ENCODE measurements at regions not wholly inside any gene's neighbourhood (a gene's known extent, or its start where the extent isn't known, plus 50 kb on each side); places are given as distances from the start of the nearest gene placed in this dataset.

GRCh38 chr12:63047146-63047545 is 103.9 kb downstream of the AVPR1A start:
- H3K4me1 ChIP-seq: no peaks in the 10 kb centered on the region
- no peak for DNase-seq
- no peaks in the 10 kb centered on the region for H3K27me3 ChIP-seq (replicated peaks in 1 of 7)
- H3K4me3 ChIP-seq: no peak overlapping the region
- H3K36me3 ChIP-seq: no peaks in the 10 kb centered on the region
- TF ChIP-seq CTCF (IDR thresholded peaks at IDR 0.05 in 8 of 11, conservative IDR thresholded peaks at IDR 0.05 in 3 of 11) (no peak), POLR2AphosphoS5 (IDR thresholded peaks at IDR 0.05) (no peak), POLR2A (IDR thresholded peaks at IDR 0.05) (no peak)
- 0 to 2% (median 0%) methylated on average over 1 of the region's 1 CpG for WGBS, 5 donors
- no peak overlapping the region for H3K27ac ChIP-seq
- no peaks in the 10 kb centered on the region for H3K9me3 ChIP-seq
- intact Hi-C loops (cut with DNase I; ENCODE audit: low total_unique reads): no loop called here

- Histone ChIP-seq H3K4me1 (no peaks in the 10 kb centered on the region), H3K27ac (no peak overlapping the region), H3K9me3 (no peaks in the 10 kb centered on the region), H3K36me3 (no peaks in the 10 kb centered on the region), H3K27me3 (replicated peaks in 1 of 7) (no peaks in the 10 kb centered on the region), H3K4me3 (no peak overlapping the region)
- WGBS, 5 donors: 78 to 90% (median 86%) methylated on average over 4 of the region's 4 CpGs
- TF ChIP-seq POLR2A (IDR thresholded peaks at IDR 0.05) (no peak), CTCF (IDR thresholded peaks at IDR 0.05 in 8 of 11, conservative IDR thresholded peaks at IDR 0.05 in 3 of 11) (no peak), POLR2AphosphoS5 (IDR thresholded peaks at IDR 0.05) (no peak)
- DNase-seq: no peak
- intact Hi-C loops (cut with DNase I; ENCODE audit: low total_unique reads): no loop called here
Measured at GRCh38 chr12:63045020-63045860, 105.8 kb downstream of the AVPR1A start.

- 53 to 80% (median 61%) methylated on average over 1 of the region's 1 CpG for WGBS, 5 donors
Measured at GRCh38 chr12:63042646-63043045, 107.7 kb upstream of the PPM1H start.

More at GRCh38 chr12:63042646-63043045, 107.7 kb upstream of the PPM1H start:
- no peak for TF ChIP-seq POLR2A (IDR thresholded peaks at IDR 0.05)
- TF ChIP-seq CTCF (IDR thresholded peaks at IDR 0.05 in 8 of 11, conservative IDR thresholded peaks at IDR 0.05 in 3 of 11): no peak
- no peak for TF ChIP-seq POLR2AphosphoS5 (IDR thresholded peaks at IDR 0.05)
- intact Hi-C loops (cut with DNase I; ENCODE audit: low total_unique reads): no loop called here
- H3K4me1 ChIP-seq: no peaks in the 10 kb centered on the region
- H3K4me3 ChIP-seq: no peak overlapping the region
- no peaks in the 10 kb centered on the region for H3K9me3 ChIP-seq
- DNase-seq: no peak
- H3K27me3 ChIP-seq (replicated peaks in 1 of 7): no peaks in the 10 kb centered on the region
- H3K36me3 ChIP-seq: no peaks in the 10 kb centered on the region
- no peak overlapping the region for H3K27ac ChIP-seq

All from spleen (tissue), 11 donors.